ENCODE measurements at regions not wholly inside any gene's neighbourhood (a gene's known extent, or its start where the extent isn't known, plus 50 kb on each side); places are given as distances from the start of the nearest gene placed in this dataset.
"Not testable (repeated sequence)": the region's sequence is repeated elsewhere in the genome, so short reads cannot be mapped to it uniquely, and the experiment has no call there.

GRCh38 chr15:22569486-22569885, 110.8 kb downstream of the GOLGA6L22 start:
- not testable (repeated sequence) for TF ChIP-seq CTCF (conservative IDR thresholded peaks at IDR 0.05 in 1 of 2, IDR thresholded peaks at IDR 0.05 in 1 of 2; ENCODE audit: low read depth in 1 of 2, low read length in 2 of 2); EZH2 (IDR thresholded peaks at IDR 0.05; ENCODE audit: low read length, missing control alignments)

All from fibroblast of lung (primary cell).